Loucy (cell line): ENCODE measurements at regions not wholly inside any gene's neighbourhood (a gene's known extent, or its start where the extent isn't known, plus 50 kb on each side); places are given as distances from the start of the nearest gene placed in this dataset.
"Not testable (repeated sequence)": the region's sequence is repeated elsewhere in the genome, so short reads cannot be mapped to it uniquely, and the experiment has no call there.

Source experiments
- H2AFZ ChIP-seq: fragments of 200-600 bp; sonication (generic); 2 replicates; pipeline ENCODE4 v1.6.0; 2016; ENCODE audit warnings: antibody characterized with exemption, mild to moderate bottlenecking, low read length, moderate library complexity
- H3F3A ChIP-seq: fragments of 200-600 bp; 2 replicates; pipeline ENCODE4 v1.6.0; 2016; ENCODE audit warnings: antibody characterized with exemption, low read depth, mild to moderate bottlenecking
- H3K27me3 ChIP-seq: fragments of 200-600 bp; sonication (generic); 2 replicates; pipeline ENCODE4 v1.6.1; 2014; ENCODE audit warnings: low read length, mild to moderate bottlenecking; ENCODE audit not compliant: insufficient read depth, poor library complexity, severe bottlenecking
- H3K36me3 ChIP-seq: fragments of 200-600 bp; sonication (generic); 2 replicates; pipeline ENCODE4 v1.6.1; 2016; ENCODE audit warnings: low read length; ENCODE audit not compliant: insufficient read depth
- H3K4me1 ChIP-seq: fragments of 200-600 bp; sonication (generic); 2 replicates; pipeline ENCODE4 v1.5.1; 2014; ENCODE audit warnings: low read length, mild to moderate bottlenecking; ENCODE audit not compliant: insufficient read depth, poor library complexity, severe bottlenecking
- H3K4me2 ChIP-seq: fragments of 200-600 bp; sonication (generic); 2 replicates; pipeline ENCODE4 v1.6.0; 2014; ENCODE audit warnings: antibody characterized with exemption, low read length, low read depth, mild to moderate bottlenecking; ENCODE audit not compliant: poor library complexity, severe bottlenecking
- H3K4me3 ChIP-seq: fragments of 200-600 bp; sonication (generic); 2 replicates; pipeline ENCODE4 v1.5.1; 2014; ENCODE audit warnings: low read length, mild to moderate bottlenecking, mixed read lengths; ENCODE audit not compliant: poor library complexity, severe bottlenecking
- H3K79me2 ChIP-seq: fragments of 200-600 bp; sonication (generic); 2 replicates; pipeline ENCODE4 v1.6.1; 2014; ENCODE audit warnings: low read length; ENCODE audit not compliant: insufficient read depth
- H3K9ac ChIP-seq: fragments of 200-600 bp; sonication (generic); 2 replicates; pipeline ENCODE4 v1.6.0; 2014; ENCODE audit warnings: mild to moderate bottlenecking, low read depth, low read length, moderate library complexity; ENCODE audit not compliant: poor library complexity, severe bottlenecking
- H3K9me2 ChIP-seq: fragments of 200-600 bp; sonication (generic); replicated peaks from 2 replicates; pipeline ENCODE4 v1.6.1; 2016; ENCODE audit warnings: low read depth, low read length, mixed read lengths
- H3K9me3 ChIP-seq: fragments of 200-600 bp; sonication (generic); 2 replicates; pipeline ENCODE4 v1.6.1; 2014; ENCODE audit warnings: mild to moderate bottlenecking, antibody characterized with exemption, low read length, low read depth; ENCODE audit not compliant: insufficient read depth
- H4K20me1 ChIP-seq: fragments of 200-600 bp; sonication (generic); 2 replicates; pipeline ENCODE4 v1.6.0; 2014; ENCODE audit warnings: antibody characterized with exemption, low read length, mild to moderate bottlenecking; ENCODE audit not compliant: insufficient read depth, poor library complexity, severe bottlenecking

GRCh38 chr1:144034045-144034444 lies 62.3 kb upstream of the FAM72C start:
- H4K20me1 ChIP-seq, H3K9me2 ChIP-seq, H3F3A ChIP-seq, H3K36me3 ChIP-seq, H3K9me3 ChIP-seq, H3K79me2 ChIP-seq, H2AFZ ChIP-seq, H3K4me2 ChIP-seq, H3K27me3 ChIP-seq, H3K9ac ChIP-seq, H3K4me1 ChIP-seq, H3K4me3 ChIP-seq: not testable (repeated sequence)

DNA sequence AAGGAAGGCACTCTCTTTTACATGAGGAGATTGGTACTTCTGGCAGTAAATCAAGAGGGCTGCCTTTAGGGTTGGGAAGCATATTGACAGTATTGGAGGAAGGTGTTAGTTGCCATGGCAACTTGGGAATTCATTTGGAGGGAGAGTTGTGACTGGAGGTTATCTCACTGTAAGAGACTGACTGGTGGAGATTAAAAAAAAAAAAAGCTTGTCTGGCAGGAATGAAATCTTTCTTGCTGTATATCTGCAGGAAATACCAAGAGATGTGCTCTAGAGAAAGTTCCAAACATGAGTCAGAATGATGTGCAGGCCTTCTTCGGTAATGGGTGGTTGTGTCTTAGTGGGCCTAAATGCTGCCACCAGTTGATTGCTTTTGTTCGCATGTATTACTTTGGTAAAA lies 59.8 kb upstream of the FAM72C start:
- H3F3A ChIP-seq, H3K36me3 ChIP-seq, H3K4me1 ChIP-seq, H3K27me3 ChIP-seq, H3K4me3 ChIP-seq, H2AFZ ChIP-seq, H3K4me2 ChIP-seq, H3K9me3 ChIP-seq, H3K79me2 ChIP-seq, H3K9me2 ChIP-seq, H4K20me1 ChIP-seq, H3K9ac ChIP-seq: not testable (repeated sequence)

DNA sequence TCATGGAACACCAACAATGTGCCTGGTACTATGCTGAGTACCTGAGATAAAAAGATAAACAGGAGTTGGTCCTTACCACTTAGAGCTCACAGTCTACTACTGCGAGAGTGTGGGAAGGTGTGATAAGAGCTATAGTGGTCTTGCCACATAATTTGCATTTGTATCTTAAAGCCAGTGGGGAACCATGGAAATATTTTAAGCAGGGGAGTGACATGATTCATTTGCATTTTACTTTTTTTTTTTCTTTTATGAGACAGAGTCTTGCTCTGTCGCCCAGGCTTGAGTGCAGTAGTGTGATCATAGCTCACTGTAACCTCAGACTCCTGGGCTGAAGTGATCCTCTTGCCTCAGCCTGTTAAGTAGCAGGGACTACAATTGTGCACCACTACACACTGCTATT lies 54.2 kb upstream of the FAM72C start:
- H3K9me2 ChIP-seq, H4K20me1 ChIP-seq, H2AFZ ChIP-seq, H3K36me3 ChIP-seq, H3K4me3 ChIP-seq, H3K9ac ChIP-seq, H3K9me3 ChIP-seq, H3K4me1 ChIP-seq, H3K79me2 ChIP-seq, H3F3A ChIP-seq, H3K27me3 ChIP-seq, H3K4me2 ChIP-seq: not testable (repeated sequence)

DNA sequence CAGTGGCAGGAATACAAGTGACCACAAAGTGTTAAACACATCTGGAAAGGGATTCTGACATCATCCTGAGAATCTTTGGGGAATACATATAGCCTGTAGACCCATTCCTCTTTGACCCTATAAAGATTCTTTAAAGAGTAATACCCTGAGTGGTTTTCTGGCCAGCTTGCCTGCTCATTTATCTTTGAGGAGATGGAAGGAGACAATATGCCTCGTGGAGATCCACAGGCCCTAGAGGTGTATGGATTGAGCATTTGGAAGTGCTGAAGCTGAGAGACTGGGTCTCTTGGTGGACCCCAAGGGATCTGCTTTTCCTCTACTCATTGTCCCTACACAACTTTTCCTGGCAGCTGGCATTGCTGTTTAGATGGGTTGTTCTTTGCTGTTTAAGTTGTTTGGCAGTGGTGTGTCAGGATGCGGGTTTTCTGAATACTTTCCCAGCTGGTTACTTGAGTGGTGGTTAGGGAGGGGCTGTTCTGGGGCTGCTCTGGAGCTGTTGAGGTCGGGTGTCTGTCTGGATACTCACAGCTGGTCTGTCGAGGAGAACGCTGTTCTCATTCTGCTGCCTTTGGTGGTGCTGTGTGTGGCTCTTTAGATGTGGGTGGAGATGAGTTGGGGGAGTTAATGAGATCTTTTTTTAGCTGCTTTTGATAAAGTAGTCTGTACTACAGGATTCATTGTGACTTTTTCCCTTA lies 50.1 kb upstream of the FAM72C start:
- H4K20me1 ChIP-seq, H3K79me2 ChIP-seq, H3K9me3 ChIP-seq, H3K9ac ChIP-seq, H3K27me3 ChIP-seq, H3K4me1 ChIP-seq, H3K4me3 ChIP-seq, H3F3A ChIP-seq, H3K36me3 ChIP-seq, H3K4me2 ChIP-seq, H3K9me2 ChIP-seq, H2AFZ ChIP-seq: not testable (repeated sequence)
